ENCODE measurements at regions not wholly inside any gene's neighbourhood (a gene's known extent, or its start where the extent isn't known, plus 50 kb on each side); places are given as distances from the start of the nearest gene placed in this dataset.

DNA sequence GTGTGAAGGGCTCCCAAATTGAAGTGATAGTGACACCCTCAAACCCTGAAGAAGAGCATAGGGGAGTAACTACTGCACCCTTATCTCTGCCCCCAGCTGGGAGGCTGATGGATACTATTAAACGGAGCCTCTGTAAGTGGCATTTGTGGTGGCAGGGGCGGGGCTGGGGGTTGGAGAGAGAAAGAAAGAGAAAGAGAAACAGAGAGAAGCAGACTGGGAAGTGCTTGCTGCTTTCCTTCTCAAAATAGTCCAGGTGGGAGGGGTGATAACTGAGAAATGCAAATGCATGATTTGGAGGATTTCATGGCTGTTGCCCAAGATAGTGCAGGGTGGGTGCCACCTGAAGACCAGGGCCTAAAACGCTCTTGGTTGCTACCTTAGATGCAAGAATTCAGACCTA, 253.5 kb upstream of the GATB start:
- no peak for DNase-seq

DNA sequence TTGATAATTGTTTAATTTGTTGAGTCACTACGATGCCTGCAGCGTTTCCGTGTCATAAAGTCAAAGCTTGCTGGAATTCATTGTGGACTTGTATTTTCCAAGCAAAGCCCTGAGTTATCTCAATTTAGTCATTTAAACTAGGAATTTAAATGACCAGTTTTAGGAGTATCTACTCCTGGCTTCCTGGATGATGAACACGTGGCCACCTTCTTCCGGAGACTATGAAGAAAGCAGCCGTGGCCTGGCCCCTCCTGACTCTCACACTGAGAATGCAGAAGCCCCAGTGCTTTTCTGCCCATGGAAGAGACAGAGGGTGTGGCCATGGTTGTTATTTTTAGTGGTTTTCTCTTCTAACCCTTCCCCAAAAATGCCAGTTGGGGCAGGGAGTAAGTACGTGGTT, 250.7 kb upstream of the GATB start:
- no peak for DNase-seq

DNA sequence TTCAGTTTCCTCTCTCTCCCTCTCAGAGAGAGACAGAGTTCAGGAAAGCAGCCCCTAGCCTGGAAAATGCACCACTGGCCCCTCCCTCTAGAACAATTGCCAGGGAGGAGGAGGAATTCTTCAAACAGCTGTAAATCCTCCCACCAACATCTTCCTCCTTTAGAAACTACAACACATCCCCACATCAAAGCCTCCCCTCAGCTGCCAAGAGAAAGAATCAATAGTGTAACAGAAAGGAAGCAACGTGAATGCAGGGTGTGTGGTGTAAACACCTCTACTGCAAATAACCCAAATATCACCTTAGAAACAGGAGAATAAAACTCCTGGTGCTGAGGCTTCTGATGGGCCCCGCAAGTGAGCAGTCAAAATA, 249.9 kb upstream of the GATB start:
- DNase-seq = no peak

DNA sequence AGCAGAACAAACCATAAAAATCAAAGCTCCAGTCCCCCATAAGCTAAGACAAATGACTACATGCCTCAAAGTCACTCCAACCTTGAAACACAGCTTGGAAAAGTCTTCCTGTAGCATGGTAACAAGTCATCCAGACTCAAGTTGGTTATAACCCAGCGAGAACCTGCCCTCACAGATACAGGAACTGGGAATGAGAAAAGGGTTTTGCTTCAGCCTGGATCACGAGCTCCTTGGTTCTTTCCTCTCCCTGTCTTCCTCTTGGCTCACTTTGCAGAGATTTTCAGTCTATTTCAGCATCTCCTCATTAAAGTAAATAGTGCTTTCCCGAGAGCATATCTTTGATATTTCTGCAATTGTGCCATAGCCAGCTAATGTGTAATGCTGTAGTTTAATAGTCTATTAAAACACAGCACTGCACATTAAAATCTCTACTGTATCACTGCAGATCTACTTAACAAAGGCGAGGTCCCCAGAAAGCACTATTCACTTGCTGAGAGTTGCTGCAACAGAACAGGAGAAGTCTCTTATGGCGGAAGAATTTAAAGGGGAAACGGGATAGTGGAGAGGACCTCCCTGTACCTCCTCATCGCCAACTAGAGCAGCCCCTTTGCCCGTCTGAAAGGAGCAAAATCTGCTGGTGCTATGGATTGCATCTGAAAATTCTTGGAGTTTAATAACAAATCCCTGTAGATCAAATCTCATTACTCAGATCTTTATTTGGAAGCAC, 249.3 kb upstream of the GATB start:
- DNase-seq = no peak

DNA sequence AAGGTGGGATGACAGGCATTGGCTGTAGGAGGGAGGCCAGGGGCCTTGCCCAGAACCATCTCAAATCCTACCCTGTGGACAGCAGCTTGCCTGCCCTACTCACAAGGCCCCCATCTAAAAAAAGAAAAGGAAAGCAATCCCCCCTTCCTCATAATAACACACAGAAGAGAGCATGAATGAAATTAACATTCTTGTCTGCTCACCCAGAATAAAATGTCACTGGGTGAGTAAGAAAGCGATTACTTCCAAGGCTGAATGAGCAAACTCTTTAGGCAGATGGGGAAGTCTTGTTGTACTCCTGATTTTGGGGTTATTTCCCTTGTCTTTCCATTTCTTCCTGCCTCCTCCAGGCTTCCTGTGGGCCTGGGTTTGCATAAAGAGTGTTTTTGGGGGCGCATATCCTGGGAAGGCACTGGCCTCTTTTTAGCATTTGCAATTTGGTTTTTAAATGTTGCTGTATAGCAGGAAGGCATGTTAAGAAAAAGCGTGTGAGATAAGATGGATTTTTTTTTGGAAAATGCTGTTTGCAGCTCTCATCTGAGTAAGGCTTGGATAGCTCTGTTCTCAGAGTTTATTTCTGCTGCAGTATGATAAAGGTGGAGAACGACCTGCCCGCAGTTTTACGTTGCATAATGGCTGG, 248.3 kb upstream of the GATB start:
- no peak for DNase-seq

DNA sequence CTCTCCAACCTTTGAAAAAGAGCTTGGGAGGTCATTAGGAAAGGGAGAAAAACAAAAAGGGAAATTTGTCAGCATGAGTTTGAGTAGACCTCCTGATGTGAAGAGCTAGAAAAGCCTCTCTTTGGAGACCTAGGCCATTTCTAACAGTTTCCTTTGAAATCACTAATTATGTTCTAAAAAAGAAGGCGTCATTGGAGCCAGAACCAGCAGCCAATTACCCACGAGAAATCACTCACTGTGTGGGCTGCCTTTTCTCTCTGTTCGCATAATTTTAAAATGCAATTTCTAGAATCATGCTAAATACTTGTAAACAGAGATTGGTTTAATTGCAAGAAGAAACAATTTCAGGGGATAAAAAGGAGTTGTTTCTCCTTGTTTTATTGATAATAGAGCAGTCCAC, 246.3 kb upstream of the GATB start:
- no peak for DNase-seq

DNA sequence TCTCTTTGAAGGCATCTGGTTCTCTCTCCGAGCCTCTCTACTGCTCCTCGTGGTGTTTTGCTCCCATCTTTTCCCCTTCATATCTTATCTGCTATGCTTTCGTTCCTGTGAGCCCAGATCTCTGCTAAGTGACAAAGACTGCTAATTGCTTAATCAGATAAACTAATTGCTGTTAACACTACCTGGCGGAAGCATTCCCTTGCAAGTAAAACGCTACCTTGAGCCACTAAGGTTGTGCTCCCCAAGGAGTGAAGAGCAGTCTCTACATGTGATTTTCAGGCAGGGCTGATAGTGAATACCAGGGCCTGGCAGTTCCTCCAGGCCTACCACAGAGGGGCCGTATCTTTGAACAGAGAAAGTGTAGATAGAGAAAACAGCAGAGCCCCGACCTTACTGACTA, 244.0 kb upstream of the GATB start:
- no peak for DNase-seq

DNA sequence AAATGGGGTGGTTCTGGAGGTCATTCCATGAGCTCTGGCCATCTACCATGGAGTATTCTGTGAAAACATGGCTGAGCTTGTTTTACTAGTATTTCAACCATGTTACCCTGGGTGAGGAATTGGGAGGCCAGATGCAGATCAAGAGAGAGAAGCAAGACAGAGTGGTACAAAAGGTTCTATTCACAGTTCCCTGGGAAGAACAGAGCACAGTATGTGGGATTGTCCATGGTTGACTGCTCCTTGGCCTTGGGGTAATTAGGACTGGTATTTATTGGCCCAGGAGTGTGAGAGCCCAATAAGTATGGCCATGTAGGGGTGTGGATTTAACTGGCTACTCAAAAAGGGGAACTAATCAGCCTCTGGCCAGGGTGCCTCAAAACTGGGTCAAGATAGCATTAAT, 239.7 kb upstream of the GATB start:
- DNase-seq = no peak

DNA sequence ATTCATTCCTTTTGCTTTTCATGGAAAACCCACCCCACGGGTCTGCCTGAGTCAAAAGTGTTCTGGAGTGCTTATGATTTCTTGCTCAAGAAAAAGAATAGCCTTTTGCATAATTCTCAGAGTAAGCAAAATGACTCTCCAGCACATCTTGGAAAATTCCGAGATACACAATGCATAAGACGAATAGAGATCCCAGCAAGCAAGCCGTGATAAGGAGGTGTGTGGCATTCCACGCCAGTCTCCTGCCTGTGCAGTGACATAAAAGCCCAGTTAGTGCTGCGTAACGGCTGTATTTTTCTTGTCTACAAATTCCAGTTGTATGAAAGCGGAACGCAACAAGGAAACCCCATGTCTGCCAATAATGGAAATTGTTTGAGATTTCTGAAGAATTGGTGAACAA, 237.9 kb upstream of the GATB start:
- no peak for DNase-seq

DNA sequence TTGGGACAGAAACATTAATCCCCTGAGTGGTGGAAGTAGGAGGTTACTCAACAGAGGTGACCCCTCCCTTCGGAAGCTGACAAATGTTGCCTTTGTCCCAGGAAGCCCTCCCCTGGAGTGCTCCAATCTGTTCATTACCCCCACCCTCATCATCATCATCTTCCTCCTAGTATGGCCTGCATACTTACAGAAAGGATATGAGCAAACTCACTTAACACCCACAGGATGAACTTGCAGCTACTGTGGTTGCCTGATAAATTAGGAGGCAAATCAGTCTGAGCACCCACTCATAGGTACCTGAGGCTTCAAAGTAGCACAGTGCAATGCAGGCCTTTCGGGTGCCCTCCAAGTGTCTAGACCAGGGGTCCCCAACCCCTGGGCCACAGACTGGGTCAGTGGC, 236.7 kb upstream of the GATB start:
- no peak for DNase-seq

DNA sequence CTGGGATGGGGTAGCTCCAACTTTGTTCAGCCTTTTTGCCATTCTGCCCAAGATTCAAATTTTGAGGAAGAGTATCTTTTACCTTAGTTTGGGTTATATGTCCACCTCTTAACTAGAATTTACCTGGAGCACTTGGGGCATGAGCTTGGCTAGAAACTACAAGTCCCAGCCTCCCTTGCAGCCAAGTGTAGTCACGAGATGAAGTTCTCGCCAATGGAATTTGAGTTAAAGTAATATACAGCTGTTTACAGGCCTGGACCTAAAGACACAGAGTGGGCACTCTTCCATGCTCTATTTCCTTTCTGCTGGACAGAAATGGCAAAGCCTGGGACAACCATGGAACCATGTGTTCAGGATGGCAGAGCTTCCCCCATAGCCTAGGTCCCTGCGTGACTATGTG, 233.6 kb upstream of the GATB start:
- DNase-seq = no peak

DNA sequence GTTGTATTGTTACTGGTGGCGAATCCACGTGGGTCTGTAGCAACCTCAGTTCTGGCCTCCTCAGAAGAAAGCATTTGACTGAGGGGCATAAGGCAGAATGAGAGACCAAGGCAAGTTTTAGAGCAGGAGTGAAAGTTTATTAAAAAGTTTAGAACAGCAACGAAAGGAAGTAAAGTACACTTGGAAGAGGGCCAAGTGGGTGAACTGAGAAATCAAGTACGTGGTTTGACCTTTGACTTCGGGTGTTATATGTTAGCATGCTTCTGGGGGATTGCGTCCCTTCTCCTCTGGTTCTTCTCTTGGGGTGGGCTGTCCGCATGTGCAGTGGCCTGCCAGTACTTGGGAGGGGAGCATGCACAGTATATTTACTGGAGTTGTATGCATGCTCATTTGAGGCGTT, 232.7 kb upstream of the GATB start:
- DNase-seq = no peak

DNA sequence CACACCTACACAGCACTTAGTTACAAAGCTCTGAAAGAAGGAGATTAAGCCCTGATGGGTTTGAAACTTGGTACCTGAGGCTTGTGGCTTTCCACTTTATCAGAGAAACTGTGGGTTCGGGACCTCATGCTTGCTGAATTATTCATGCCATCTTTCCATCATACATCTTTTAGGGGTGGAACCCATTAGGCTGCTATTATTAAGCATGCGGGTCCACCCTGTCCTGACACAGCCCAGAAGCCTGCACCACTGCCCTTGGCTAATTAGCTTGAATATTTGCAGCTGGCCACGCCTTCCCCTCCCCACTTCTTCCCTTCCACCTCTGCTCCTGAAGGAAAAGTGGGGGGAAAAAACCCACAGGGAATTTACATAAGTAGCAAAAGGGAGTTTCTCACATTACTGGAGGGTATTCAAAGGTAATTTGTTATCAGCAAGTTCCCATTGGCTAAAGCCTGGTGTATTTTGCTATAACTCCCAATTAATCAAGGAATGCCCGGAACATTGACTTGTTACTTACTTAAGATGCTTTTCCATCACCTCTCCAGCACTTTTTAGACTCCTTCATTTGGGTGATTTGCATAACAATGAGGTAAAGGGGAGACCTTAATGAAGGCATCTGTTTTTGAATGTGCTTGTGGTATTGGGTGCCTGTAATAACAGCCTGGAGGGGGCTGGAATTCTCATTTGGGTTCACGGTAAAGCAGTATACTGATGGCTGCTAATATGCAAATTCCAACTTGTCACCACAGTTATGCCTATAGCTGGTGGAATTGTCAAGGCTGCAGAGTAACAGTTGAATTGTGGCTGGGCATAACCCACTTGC, 231.7 kb upstream of the GATB start:
- DNase-seq = no peak

DNA sequence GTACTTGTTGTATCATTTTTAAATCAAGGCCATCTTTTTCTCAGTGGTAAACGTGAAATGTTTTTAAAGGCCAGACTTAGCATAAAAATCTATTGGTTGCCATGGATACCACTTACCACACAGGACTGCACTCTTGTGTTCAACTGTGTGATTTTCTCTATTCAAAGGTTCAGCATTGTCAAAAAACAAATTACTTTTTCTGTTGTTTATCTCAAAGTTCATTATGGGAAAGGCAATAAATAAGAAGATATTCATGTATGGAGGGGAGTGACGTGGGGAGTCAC, 231.0 kb upstream of the GATB start:
- DNase-seq = no peak

DNA sequence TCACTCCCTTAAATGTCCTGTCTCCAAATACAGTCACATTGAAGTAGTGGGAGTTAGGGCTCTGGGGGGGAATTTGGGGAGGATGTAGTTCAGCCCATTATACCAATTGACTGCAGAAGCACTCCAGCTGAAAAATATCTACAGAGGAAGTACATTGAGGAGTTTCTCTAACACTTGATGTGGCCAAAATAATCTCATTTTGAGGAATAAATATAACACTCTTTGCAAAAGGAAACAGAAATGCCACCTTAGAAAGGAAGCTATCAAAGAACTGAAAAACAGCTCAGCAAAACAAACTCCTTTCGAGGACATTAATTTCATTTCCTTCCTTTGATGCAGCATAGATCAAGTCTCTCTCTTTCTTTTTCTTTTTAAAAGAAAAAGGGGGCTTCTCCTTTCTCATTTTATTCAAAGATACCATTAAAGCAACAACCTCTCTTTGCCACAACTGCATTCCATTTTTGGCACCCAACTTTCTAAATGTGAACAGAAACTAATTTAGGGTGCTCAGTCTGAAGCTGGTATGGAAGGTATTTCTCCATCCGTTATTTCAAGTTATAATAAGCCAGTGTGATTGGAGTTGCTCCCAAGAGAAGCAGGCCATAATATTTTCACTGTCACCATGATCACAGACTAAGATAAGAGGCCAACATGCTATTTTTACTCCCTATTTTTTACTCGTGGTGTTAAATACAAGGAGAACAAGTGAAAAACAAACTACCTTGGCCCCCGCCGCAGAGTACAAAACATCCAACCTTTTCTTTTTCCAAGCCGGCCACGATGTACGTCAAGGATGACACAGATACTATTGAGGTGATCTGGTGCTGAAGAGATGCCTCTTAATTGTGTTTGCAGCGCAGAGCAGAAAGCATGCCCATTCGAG, 230.4 kb upstream of the GATB start:
- no peak for DNase-seq

DNA sequence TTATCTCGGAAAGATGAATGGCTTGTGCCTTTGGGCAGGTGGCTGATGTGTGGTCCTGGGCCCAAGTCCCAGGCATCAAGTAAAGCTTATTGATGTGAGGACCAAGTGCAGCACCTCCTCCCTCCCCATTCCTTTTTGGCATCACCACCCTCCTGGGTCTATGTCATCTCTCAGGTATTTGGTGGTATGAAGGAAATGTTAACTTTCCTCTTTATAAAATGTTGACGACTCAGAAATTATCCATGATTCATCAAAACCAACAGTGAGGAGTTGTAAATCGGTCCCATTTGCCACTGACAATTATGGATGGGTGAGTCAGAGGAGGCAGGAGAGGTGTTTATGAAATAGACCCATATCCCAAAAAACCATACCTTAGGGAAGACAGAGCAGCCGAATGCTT, 229.4 kb upstream of the GATB start:
- no peak for DNase-seq

DNA sequence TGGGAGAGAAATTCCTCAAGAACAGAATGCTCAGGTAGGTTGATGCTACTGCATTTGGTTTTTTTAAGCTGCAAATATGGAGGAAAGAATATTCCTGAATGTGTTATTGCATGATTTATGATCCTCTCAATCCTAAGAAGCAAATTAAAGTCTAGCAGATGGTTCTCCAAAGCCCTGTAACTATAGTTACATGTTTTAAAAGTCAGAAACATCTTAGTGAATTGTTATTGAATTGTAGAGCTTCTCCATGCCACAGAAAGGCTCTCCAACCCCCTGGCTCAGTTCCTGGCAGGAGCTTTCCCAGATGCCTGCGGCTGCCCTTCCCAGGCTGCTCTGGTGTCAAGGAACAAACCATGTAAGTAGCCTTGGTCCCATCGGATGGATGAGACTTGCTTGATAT, 227.8 kb upstream of the GATB start:
- no peak for DNase-seq

DNA sequence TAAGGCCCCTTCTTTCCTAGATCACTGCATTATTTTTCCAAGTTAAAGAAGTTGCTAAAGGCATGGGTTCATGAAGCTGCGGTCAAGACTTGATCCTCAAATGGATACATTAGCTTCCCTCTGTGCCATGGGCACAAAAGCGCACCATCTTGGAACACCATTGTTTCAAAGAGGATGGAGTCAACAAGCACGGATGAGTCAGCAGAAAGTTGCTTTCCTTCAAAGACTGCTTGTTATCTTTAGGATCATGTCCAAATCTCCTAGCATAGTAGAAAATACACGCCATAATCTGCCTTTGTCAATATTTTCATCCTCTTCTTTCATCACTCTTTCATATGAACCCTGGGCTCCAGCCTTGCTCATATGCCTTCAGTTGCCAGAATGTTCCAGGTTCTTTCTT, 226.8 kb upstream of the GATB start:
- no peak for DNase-seq

DNA sequence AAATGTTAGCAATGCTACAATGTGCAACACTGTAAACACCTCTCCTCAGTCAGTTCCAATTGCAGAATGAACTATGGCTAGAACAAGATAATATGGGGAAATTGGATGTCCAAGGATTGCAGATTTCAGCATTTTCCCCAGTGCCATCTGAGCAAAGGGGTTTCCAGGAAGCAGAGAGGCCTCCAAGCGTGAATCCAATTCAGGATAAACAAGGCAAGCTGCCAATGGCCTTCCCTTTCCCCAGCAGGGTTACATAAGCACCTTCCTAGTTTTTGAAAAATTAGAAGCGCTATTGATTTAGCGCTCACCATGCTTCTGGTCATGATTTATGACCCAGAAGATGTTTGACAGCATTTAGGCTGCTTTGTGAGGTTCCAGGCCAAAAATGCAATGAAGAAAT, 223.0 kb upstream of the GATB start:
- peak; percentile 79 for DNase-seq

DNA sequence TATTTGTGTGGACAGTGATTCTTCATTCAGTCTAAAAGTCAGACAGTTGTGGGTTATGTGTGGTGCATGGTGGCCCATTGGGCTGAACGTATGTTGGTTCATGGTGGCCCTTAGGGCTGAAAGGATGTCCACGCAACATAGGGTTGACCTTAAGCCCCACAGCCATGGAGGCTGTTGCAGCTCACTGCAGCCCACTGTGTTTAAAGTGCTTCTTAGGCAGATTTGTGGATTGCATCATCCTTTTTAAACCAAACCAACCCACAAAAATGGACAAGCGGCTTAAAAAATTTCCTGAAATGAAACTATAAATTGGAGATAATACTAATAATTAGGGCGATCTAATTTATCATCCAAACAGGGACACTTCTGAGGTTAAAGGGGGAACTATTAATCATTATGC, 219.0 kb upstream of the GATB start:
- DNase-seq = no peak

DNA sequence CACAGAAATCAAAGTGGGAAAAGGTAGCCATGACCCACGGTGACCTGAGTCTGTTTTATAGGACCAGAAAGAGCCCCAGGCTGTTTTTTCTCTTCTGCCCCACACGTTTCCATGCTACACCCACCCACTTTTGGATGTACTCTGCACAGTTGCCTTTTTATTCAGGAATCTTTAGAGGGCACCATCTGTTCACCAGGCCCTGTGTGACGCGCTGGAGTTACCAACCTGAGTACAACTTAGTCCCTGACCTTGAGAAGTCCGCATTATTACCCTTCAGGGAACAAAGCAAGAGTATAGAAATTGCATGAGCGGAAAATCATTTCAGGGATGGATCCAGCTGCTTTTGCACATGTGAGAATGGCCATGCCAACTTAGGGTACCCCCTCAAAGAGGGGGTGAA, 207.8 kb upstream of the GATB start:
- no peak for DNase-seq

DNA sequence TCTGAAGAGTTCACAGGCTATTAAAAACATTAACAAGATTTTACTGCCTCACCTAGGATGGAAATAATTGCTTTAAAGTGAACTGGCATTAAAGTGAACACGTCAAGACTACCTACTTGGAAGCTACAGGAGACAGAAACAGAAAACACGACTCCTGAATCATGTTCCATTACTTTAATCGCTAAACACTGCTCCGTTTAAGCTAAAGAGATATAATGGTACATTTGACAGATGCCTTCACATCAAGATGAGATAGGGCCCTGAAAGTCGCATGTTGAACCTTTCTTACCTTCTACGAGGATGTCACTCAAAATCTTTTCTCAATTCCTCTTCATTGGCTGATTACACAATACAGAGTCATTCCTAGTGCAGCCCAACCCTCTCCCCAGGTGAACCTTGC, 206.3 kb upstream of the GATB start:
- no peak for DNase-seq

DNA sequence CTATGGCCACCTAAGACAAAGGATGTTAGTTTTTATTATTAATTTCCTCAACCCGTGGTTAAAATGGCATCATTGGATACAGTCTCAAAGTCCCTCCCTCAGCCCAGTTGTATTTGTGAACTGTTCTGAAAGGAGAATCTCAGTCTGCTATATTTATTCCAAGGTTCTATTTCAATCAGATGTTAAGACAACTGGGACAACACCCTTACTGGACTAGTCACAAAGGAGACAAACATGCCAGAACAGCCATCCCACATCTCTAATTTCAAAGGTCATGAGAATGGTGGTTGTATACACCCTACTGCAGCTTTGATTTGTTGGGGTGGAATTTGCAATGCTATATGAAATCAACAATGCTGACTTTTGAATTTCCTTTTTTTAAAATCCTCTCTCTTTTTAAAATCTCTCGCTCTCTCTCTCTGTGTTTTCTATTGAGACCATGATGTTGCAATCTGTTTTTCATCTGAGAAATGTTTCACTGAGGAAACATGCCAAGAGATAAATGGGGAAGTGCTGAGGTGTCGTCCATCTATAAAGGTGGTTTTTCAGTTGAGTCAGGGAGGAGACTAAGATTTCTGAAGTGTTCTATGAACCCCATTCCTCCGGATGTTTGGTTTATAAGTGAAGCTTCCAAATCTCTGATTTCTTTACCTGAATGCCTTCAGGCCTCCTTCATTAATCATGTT, 201.5 kb upstream of the GATB start:
- no peak for DNase-seq
